ENCODE measurements at regions not wholly inside any gene's neighbourhood (a gene's known extent, or its start where the extent isn't known, plus 50 kb on each side); places are given as distances from the start of the nearest gene placed in this dataset.

- DNase-seq (ENCODE audit: low read depth): no peak
- Histone ChIP-seq H3K27me3 (replicated peaks; ENCODE audit: control insufficient read depth, insufficient read depth, low read length) (no peaks in the 10 kb centered on the region), H3K9ac (ENCODE audit: low read length) (no peak overlapping the region), H3K4me3 (ENCODE audit: low read length) (no peak overlapping the region), H3K9me3 (ENCODE audit: control insufficient read depth, low read length) (no peaks in the 10 kb centered on the region), H3K36me3 (ENCODE audit: control insufficient read depth, insufficient read depth, low read length, severe bottlenecking) (no peaks in the 10 kb centered on the region), H3K4me1 (ENCODE audit: control insufficient read depth, insufficient read depth, low read length) (no peaks in the 10 kb centered on the region)
Observed at GRCh38 chr13:72230131-72230530, 363.1 kb upstream of the DACH1 start.

- Histone ChIP-seq H3K36me3 (ENCODE audit: control insufficient read depth, insufficient read depth, low read length, severe bottlenecking) (no peaks in the 10 kb centered on the region), H3K27me3 (replicated peaks; ENCODE audit: control insufficient read depth, insufficient read depth, low read length) (no peaks in the 10 kb centered on the region), H3K4me1 (ENCODE audit: control insufficient read depth, insufficient read depth, low read length) (no peaks in the 10 kb centered on the region), H3K9me3 (ENCODE audit: control insufficient read depth, low read length) (no peaks in the 10 kb centered on the region), H3K9ac (ENCODE audit: low read length) (no peak overlapping the region), H3K4me3 (ENCODE audit: low read length) (no peak overlapping the region)
- no peak for DNase-seq (ENCODE audit: low read depth)
Observed at GRCh38 chr13:72229067-72229466, 362.1 kb upstream of the DACH1 start.

DNA sequence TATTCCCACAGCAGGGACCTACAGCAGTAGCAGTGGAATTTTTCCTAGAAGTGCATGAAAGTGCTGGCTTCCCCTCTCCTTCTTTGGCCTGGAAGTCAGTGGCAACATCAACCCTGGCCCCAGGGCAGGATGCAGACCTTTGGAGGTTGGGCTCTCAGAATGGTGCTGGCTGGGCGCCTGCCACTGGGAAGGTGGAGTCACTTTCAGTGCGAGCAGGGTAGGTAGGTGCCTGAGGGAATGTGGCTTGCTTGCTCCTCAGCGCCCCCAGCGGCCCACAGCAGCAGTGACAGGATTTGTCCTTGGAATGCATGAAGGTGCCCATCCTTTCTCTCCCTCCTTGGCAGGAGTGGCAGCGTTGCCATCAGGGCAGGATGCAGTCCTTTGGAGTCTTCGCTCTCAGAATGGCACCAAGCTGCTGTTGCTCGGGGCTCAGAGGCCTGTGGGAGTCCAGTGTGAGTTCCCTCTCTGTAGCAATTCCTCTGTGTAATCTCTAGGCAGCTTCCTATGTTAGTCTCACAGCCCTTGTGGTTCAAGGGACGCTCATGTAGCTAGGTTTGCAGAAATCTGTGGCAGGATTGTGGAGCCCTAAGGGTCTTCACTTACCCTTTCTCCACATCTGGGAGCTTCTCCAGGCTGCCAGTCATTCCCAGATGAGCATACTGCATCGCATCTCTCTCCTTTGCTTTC, 354.4 kb upstream of the DACH1 start:
- H3K4me1 ChIP-seq (ENCODE audit: control insufficient read depth, insufficient read depth, low read length): no peaks in the 10 kb centered on the region
- H3K36me3 ChIP-seq (ENCODE audit: control insufficient read depth, insufficient read depth, low read length, severe bottlenecking): no peaks in the 10 kb centered on the region
- H3K27me3 ChIP-seq (replicated peaks; ENCODE audit: control insufficient read depth, insufficient read depth, low read length): no peaks in the 10 kb centered on the region
- H3K9me3 ChIP-seq (ENCODE audit: control insufficient read depth, low read length): no peaks in the 10 kb centered on the region
- peak; percentile 18 for DNase-seq (ENCODE audit: low read depth)
- no peak overlapping the region for H3K4me3 ChIP-seq (ENCODE audit: low read length)
- H3K9ac ChIP-seq (ENCODE audit: low read length): no peak overlapping the region

- Histone ChIP-seq H3K9ac (ENCODE audit: low read length) (no peak overlapping the region), H3K4me3 (ENCODE audit: low read length) (no peak overlapping the region), H3K9me3 (ENCODE audit: control insufficient read depth, low read length) (no peaks in the 10 kb centered on the region), H3K4me1 (ENCODE audit: control insufficient read depth, insufficient read depth, low read length) (no peaks in the 10 kb centered on the region), H3K27me3 (replicated peaks; ENCODE audit: control insufficient read depth, insufficient read depth, low read length) (no peaks in the 10 kb centered on the region), H3K36me3 (ENCODE audit: control insufficient read depth, insufficient read depth, low read length, severe bottlenecking) (no peaks in the 10 kb centered on the region)
- DNase-seq (ENCODE audit: low read depth): no peak
Observed at GRCh38 chr13:72218966-72219365, 352.0 kb upstream of the DACH1 start.

- Histone ChIP-seq H3K4me1 (ENCODE audit: control insufficient read depth, insufficient read depth, low read length) (no peaks in the 10 kb centered on the region), H3K4me3 (ENCODE audit: low read length) (no peak overlapping the region), H3K9ac (ENCODE audit: low read length) (no peak overlapping the region), H3K9me3 (ENCODE audit: control insufficient read depth, low read length) (no peaks in the 10 kb centered on the region), H3K36me3 (ENCODE audit: control insufficient read depth, insufficient read depth, low read length, severe bottlenecking) (no peaks in the 10 kb centered on the region), H3K27me3 (replicated peaks; ENCODE audit: control insufficient read depth, insufficient read depth, low read length) (no peaks in the 10 kb centered on the region)
- no peak for DNase-seq (ENCODE audit: low read depth)
Observed at GRCh38 chr13:72217142-72217541, 350.1 kb upstream of the DACH1 start.

GRCh38 chr13:72208112-72208645, 341.2 kb upstream of the DACH1 start:
- no peak for DNase-seq (ENCODE audit: low read depth)
- Histone ChIP-seq H3K4me3 (ENCODE audit: low read length) (no peak overlapping the region), H3K27me3 (replicated peaks; ENCODE audit: control insufficient read depth, insufficient read depth, low read length) (no peaks in the 10 kb centered on the region), H3K9ac (ENCODE audit: low read length) (no peak overlapping the region), H3K9me3 (ENCODE audit: control insufficient read depth, low read length) (no peaks in the 10 kb centered on the region), H3K4me1 (ENCODE audit: control insufficient read depth, insufficient read depth, low read length) (no peaks in the 10 kb centered on the region), H3K36me3 (ENCODE audit: control insufficient read depth, insufficient read depth, low read length, severe bottlenecking) (no peaks in the 10 kb centered on the region)

DNA sequence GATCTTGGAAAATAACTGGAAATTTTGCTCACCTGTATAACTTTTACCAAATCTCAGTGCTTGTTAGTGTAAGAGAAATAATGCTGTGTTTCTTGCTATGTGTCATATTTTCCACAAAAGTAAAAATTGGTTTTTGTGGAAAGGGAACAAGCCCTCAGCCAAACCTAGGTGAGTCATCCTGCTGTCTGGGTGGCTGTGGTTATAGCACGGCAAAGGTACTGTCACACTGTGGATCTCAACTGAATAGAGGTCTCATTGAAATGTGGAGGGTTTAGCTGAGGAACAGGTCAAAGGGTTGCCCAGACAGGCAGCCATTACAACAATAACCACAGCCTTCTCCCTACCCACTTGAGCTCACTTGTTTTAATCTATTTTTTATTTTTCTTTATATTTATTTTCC, 338.8 kb upstream of the DACH1 start:
- Histone ChIP-seq H3K36me3 (ENCODE audit: control insufficient read depth, insufficient read depth, low read length, severe bottlenecking) (no peaks in the 10 kb centered on the region), H3K27me3 (replicated peaks; ENCODE audit: control insufficient read depth, insufficient read depth, low read length) (no peaks in the 10 kb centered on the region), H3K4me3 (ENCODE audit: low read length) (no peak overlapping the region), H3K4me1 (ENCODE audit: control insufficient read depth, insufficient read depth, low read length) (no peaks in the 10 kb centered on the region), H3K9ac (ENCODE audit: low read length) (no peak overlapping the region), H3K9me3 (ENCODE audit: control insufficient read depth, low read length) (no peaks in the 10 kb centered on the region)
- no peak for DNase-seq (ENCODE audit: low read depth)

GRCh38 chr13:72204291-72204690, 337.3 kb upstream of the DACH1 start:
- Histone ChIP-seq H3K4me1 (ENCODE audit: control insufficient read depth, insufficient read depth, low read length) (no peaks in the 10 kb centered on the region), H3K27me3 (replicated peaks; ENCODE audit: control insufficient read depth, insufficient read depth, low read length) (no peaks in the 10 kb centered on the region), H3K36me3 (ENCODE audit: control insufficient read depth, insufficient read depth, low read length, severe bottlenecking) (no peaks in the 10 kb centered on the region), H3K4me3 (ENCODE audit: low read length) (no peak overlapping the region), H3K9me3 (ENCODE audit: control insufficient read depth, low read length) (no peaks in the 10 kb centered on the region), H3K9ac (ENCODE audit: low read length) (no peak overlapping the region)
- DNase-seq (ENCODE audit: low read depth): peak; percentile 45

GRCh38 chr13:72201726-72202125, 334.7 kb upstream of the DACH1 start:
- no peak for DNase-seq (ENCODE audit: low read depth)
- Histone ChIP-seq H3K4me3 (ENCODE audit: low read length) (no peak overlapping the region), H3K36me3 (ENCODE audit: control insufficient read depth, insufficient read depth, low read length, severe bottlenecking) (no peaks in the 10 kb centered on the region), H3K9ac (ENCODE audit: low read length) (no peak overlapping the region), H3K27me3 (replicated peaks; ENCODE audit: control insufficient read depth, insufficient read depth, low read length) (no peaks in the 10 kb centered on the region), H3K9me3 (ENCODE audit: control insufficient read depth, low read length) (no peaks in the 10 kb centered on the region), H3K4me1 (ENCODE audit: control insufficient read depth, insufficient read depth, low read length) (no peaks in the 10 kb centered on the region)

DNA sequence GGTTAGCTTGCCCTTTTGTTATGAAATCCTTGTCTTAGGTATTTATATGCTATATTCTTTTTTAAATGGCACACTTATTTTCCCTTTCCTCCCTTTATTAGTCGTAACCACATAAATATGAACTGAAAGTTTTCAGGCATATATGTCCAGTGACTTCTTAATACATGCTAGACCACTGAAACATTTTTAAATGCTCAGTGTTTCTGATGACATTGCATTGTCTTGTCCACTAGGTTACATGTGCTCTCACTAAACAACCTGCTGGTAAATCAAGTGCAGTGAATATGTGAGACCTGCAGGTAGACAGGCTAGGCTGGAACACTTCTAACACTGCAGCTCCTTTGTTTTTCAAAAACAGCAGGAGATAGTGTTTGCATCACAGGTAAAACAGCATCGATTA, 332.6 kb upstream of the DACH1 start:
- Histone ChIP-seq H3K9me3 (ENCODE audit: control insufficient read depth, low read length) (no peaks in the 10 kb centered on the region), H3K36me3 (ENCODE audit: control insufficient read depth, insufficient read depth, low read length, severe bottlenecking) (no peaks in the 10 kb centered on the region), H3K27me3 (replicated peaks; ENCODE audit: control insufficient read depth, insufficient read depth, low read length) (no peaks in the 10 kb centered on the region), H3K4me3 (ENCODE audit: low read length) (no peak overlapping the region), H3K9ac (ENCODE audit: low read length) (no peak overlapping the region), H3K4me1 (ENCODE audit: control insufficient read depth, insufficient read depth, low read length) (no peaks in the 10 kb centered on the region)
- DNase-seq (ENCODE audit: low read depth): no peak

DNA sequence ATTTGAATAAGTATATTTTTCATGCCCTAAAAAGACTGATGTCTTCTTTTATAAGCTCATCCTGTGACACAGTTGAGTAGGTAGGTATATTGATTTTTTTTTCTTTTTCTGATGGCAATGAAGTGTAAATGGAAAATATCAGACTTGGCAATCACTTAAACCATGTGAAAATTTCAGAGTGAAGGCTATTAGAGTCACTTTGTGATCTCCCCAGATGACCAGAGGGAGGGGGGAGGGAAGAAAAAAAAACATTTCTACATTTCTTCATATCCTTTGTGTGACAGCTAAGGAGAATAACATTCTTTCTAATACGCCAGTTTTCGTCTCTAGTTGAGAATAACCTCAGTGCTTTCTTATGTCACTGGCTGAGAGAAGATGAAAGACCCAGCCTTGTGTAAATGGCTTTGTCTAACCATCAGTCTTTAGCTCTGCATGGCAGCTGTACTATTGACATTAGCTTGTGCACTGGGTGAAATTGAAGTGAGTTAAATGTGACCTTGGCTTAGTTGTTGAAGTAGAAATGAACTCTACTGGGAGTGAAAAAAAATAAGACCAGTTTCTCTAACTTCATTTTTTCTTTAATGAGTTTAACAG, 332.1 kb upstream of the DACH1 start:
- Histone ChIP-seq H3K4me1 (ENCODE audit: control insufficient read depth, insufficient read depth, low read length) (no peaks in the 10 kb centered on the region), H3K9ac (ENCODE audit: low read length) (no peak overlapping the region), H3K4me3 (ENCODE audit: low read length) (no peak overlapping the region), H3K9me3 (ENCODE audit: control insufficient read depth, low read length) (no peaks in the 10 kb centered on the region), H3K36me3 (ENCODE audit: control insufficient read depth, insufficient read depth, low read length, severe bottlenecking) (no peaks in the 10 kb centered on the region), H3K27me3 (replicated peaks; ENCODE audit: control insufficient read depth, insufficient read depth, low read length) (no peaks in the 10 kb centered on the region)
- DNase-seq (ENCODE audit: low read depth): no peak

GRCh38 chr13:72198042-72198441, 331.0 kb upstream of the DACH1 start:
- Histone ChIP-seq H3K4me3 (ENCODE audit: low read length) (no peak overlapping the region), H3K36me3 (ENCODE audit: control insufficient read depth, insufficient read depth, low read length, severe bottlenecking) (no peaks in the 10 kb centered on the region), H3K4me1 (ENCODE audit: control insufficient read depth, insufficient read depth, low read length) (no peaks in the 10 kb centered on the region), H3K9ac (ENCODE audit: low read length) (no peak overlapping the region), H3K27me3 (replicated peaks; ENCODE audit: control insufficient read depth, insufficient read depth, low read length) (no peaks in the 10 kb centered on the region), H3K9me3 (ENCODE audit: control insufficient read depth, low read length) (no peaks in the 10 kb centered on the region)
- no peak for DNase-seq (ENCODE audit: low read depth)

All from adipocyte (in vitro differentiated cells).